IMR-90 (cell line): ENCODE measurements at regions not wholly inside any gene's neighbourhood (a gene's known extent, or its start where the extent isn't known, plus 50 kb on each side); places are given as distances from the start of the nearest gene placed in this dataset.
"Not testable (repeated sequence)": the region's sequence is repeated elsewhere in the genome, so short reads cannot be mapped to it uniquely, and the experiment has no call there.

Source experiments
- ATAC-seq: fragments of 200-7000 bp; cut with Tn5 transposase; 2 replicates; pipeline ENCODE4 v1.9.1; 2020; ENCODE audit warnings: low read depth, mild to moderate bottlenecking, moderate library complexity
- BruUV-seq: library from RNA; stranded (reverse); fragments of 400-500 nt; replicated peaks from 2 replicates; lab custom pipeline; 2021; lab: Mats Ljungman, UMichigan
- CTCF ChIA-PET: fragments of 300-600 bp; formaldehyde crosslinking; extraction: SDS; loops from one replicate; lab custom pipeline; 2021; ENCODE audit warnings: antibody characterized with exemption; lab: Yijun Ruan, JAX
- POLR2A ChIA-PET: fragments of 300-600 bp; sonication (Branson Sonifier 250); formaldehyde crosslinking; loops from one replicate; lab custom pipeline; 2022; ENCODE audit warnings: antibody characterized with exemption; ENCODE audit not compliant: unreplicated experiment; lab: Charles Lee
- DNase-seq: peaks from one replicate; pipeline ENCODE4 v3.0.0; 2013
- H2AFZ ChIP-seq: replicated peaks from 2 replicates; pipeline ENCODE3; 2013; ENCODE audit warnings: low read length, mild to moderate bottlenecking; ENCODE audit not compliant: poor library complexity
- H2AK5ac ChIP-seq: 2 replicates; pipeline ENCODE4 v1.6.1; 2013; ENCODE audit warnings: low read depth, low read length, inconsistent platforms
- H2AK9ac ChIP-seq: replicated peaks from 2 replicates; pipeline ENCODE3; 2013; ENCODE audit warnings: mild to moderate bottlenecking, low read depth, low read length, moderate library complexity; ENCODE audit not compliant: poor library complexity
- H2BK120ac ChIP-seq: 2 replicates; pipeline ENCODE4 v1.6.1; 2013; ENCODE audit warnings: low read depth, low read length, inconsistent platforms
- H2BK15ac ChIP-seq: 3 replicates; pipeline ENCODE4 v1.6.1; 2013; ENCODE audit warnings: low read depth, low read length, inconsistent platforms
- H2BK20ac ChIP-seq: 2 replicates; pipeline ENCODE4 v1.6.1; 2013; ENCODE audit warnings: low read depth, mild to moderate bottlenecking, inconsistent platforms, low read length, moderate library complexity
- H2BK5ac ChIP-seq: 2 replicates; pipeline ENCODE4 v1.6.1; 2013; ENCODE audit warnings: mild to moderate bottlenecking, low read depth, low read length, inconsistent platforms; ENCODE audit not compliant: poor library complexity, severe bottlenecking
- H3K14ac ChIP-seq: replicated peaks from 2 replicates; pipeline ENCODE4 v1.6.1; 2013; ENCODE audit warnings: low read depth, low read length, inconsistent platforms
- H3K18ac ChIP-seq: 2 replicates; pipeline ENCODE4 v1.6.1; 2013; ENCODE audit warnings: low read depth, low read length, control low read depth
- H3K23ac ChIP-seq: 2 replicates; pipeline ENCODE4 v1.6.1; 2013; ENCODE audit warnings: low read depth, low read length, inconsistent platforms
- H3K27ac ChIP-seq: 2 replicates; pipeline ENCODE4 v1.5.1; 2013; ENCODE audit warnings: mild to moderate bottlenecking, control low read depth, low read length; ENCODE audit not compliant: insufficient read depth
- H3K27me3 ChIP-seq: 2 replicates; pipeline ENCODE4 v1.6.1; 2013; ENCODE audit warnings: low read length; ENCODE audit not compliant: control insufficient read depth, insufficient read depth
- H3K36me3 ChIP-seq: 2 replicates; pipeline ENCODE4 v1.6.1; 2013; ENCODE audit warnings: low read length, mixed read lengths; ENCODE audit not compliant: control insufficient read depth, insufficient read depth
- H3K4ac ChIP-seq: 2 replicates; pipeline ENCODE4 v1.6.1; 2013; ENCODE audit warnings: low read depth, low read length, inconsistent platforms
- H3K4me1 ChIP-seq: 2 replicates; pipeline ENCODE4 v1.6.1; 2013; ENCODE audit warnings: low read length, mixed read lengths; ENCODE audit not compliant: control insufficient read depth, insufficient read depth
- H3K4me2 ChIP-seq: 2 replicates; pipeline ENCODE4 v1.6.1; 2013; ENCODE audit warnings: low read depth, mild to moderate bottlenecking, control low read depth, low read length, moderate library complexity
- H3K4me3 ChIP-seq: 2 replicates; pipeline ENCODE4 v1.5.1; 2013; ENCODE audit warnings: low read depth, mild to moderate bottlenecking, control low read depth, low read length, moderate library complexity; ENCODE audit not compliant: insufficient read depth
- H3K56ac ChIP-seq: 2 replicates; pipeline ENCODE4 v1.6.1; 2013; ENCODE audit warnings: low read length, inconsistent platforms; ENCODE audit not compliant: insufficient read depth; ENCODE audit errors: extremely low read depth
- H3K79me1 ChIP-seq, 2 experiments: 2 replicates each; pipeline ENCODE4 v1.6.1; 2013; ENCODE audit warnings: low read length in 2 of 2, inconsistent platforms in 1 of 2, low read depth in 1 of 2
- H3K9ac ChIP-seq: 2 replicates; pipeline ENCODE4 v1.6.1; 2013; ENCODE audit warnings: low read depth, low read length, control low read depth
- H3K9me1 ChIP-seq: 2 replicates; pipeline ENCODE4 v1.6.1; 2013; ENCODE audit warnings: low read length, inconsistent platforms; ENCODE audit not compliant: insufficient read depth
- H3K9me3 ChIP-seq: 2 replicates; pipeline ENCODE4 v1.6.1; 2013; ENCODE audit warnings: low read length; ENCODE audit not compliant: control insufficient read depth, insufficient read depth
- H4K20me1 ChIP-seq: 2 replicates; pipeline ENCODE4 v1.6.1; 2013; ENCODE audit warnings: low read length, inconsistent platforms; ENCODE audit not compliant: insufficient read depth
- H4K5ac ChIP-seq: 2 replicates; pipeline ENCODE4 v1.6.1; 2013; ENCODE audit warnings: mild to moderate bottlenecking, low read depth, low read length, control low read depth
- H4K8ac ChIP-seq, 2 experiments: 2 replicates each; pipeline ENCODE4 v1.6.1; 2013; ENCODE audit warnings: low read depth in 2 of 2, low read length in 2 of 2, control low read depth in 1 of 2, inconsistent platforms in 1 of 2
- H4K91ac ChIP-seq: 2 replicates; pipeline ENCODE4 v1.6.1; 2013; ENCODE audit warnings: low read depth, low read length, inconsistent platforms; ENCODE audit not compliant: insufficient read depth
- WGBS, 2 experiments: methylation state at CpG; one replicate each; pipeline versions ENCODE4 v1.1.5 to v1.1.7; 2013; ENCODE audit warnings: missing lambda C conversion rate in 2 of 2; ENCODE audit not compliant: insufficient read length in 1 of 2; ENCODE audit errors: extremely low coverage in 2 of 2; 5-methylcytosine and 5-hydroxymethylcytosine counted together
- dilution Hi-C: fragments of 300-500 bp; cut with HindIII; formaldehyde crosslinking; loops from one replicate; pipeline ENCODE4 v1.14.3; 2018; ENCODE audit warnings: low sequenced_read_pairs; ENCODE audit not compliant: unreplicated experiment
- in situ Hi-C: fragments of 300-500 bp; cut with MboI; formaldehyde crosslinking; loops from 3 replicates; pipeline ENCODE4 v1.14.3; 2019; ENCODE audit warnings: low sequenced_read_pairs, inconsistent platforms, mixed read lengths
- intact Hi-C: fragments of 100-400 bp; cut with micrococcal nuclease; formaldehyde crosslinking; loops from 2 replicates; pipeline ENCODE4 v1.10.0; 2022

- H3K27ac ChIP-seq, H3K4me1 ChIP-seq, H3K36me3 ChIP-seq, H3K4me3 ChIP-seq, H2BK20ac ChIP-seq, H4K8ac ChIP-seq, H3K9me3 ChIP-seq, H3K27me3 ChIP-seq, H3K14ac ChIP-seq, H3K4me2 ChIP-seq, H2AK5ac ChIP-seq, CTCF ChIA-PET, POLR2A ChIA-PET, DNase-seq, H2BK15ac ChIP-seq, ATAC-seq, H3K79me1 ChIP-seq, H4K91ac ChIP-seq, dilution Hi-C loops, H3K4ac ChIP-seq, H3K18ac ChIP-seq, H4K20me1 ChIP-seq, H2BK5ac ChIP-seq, BruUV-seq, H3K9ac ChIP-seq, H3K56ac ChIP-seq, H3K23ac ChIP-seq, H2AFZ ChIP-seq, H2AK9ac ChIP-seq, H4K5ac ChIP-seq, H2BK120ac ChIP-seq, in situ Hi-C loops, intact Hi-C loops, H3K9me1 ChIP-seq: not testable (repeated sequence)
- WGBS, 2 experiments, result no CpG with 5 or more reads among the region's 4 CpGs
Observed at GRCh38 chr2:215889240-215889969, 123.9 kb downstream of the MREG start.
